GM12865 (cell line): ENCODE measurements at regions not wholly inside any gene's neighbourhood (a gene's known extent, or its start where the extent isn't known, plus 50 kb on each side); places are given as distances from the start of the nearest gene placed in this dataset.

Source experiments
- DNase-seq: peaks from one replicate; pipeline ENCODE4 v3.0.0; 2010; ENCODE audit warnings: low read depth
- H3K4me3 ChIP-seq: 2 replicates; pipeline ENCODE4 v1.5.1; 2011; ENCODE audit warnings: mild to moderate bottlenecking, low read depth, low read length, control low read depth
- CTCF ChIP-seq: IDR thresholded peaks from 2 replicates; pipeline ENCODE4 v1.5.1; 2011; ENCODE audit warnings: low read length, control low read depth, low read depth, inconsistent platforms; ENCODE audit not compliant: insufficient read depth; ENCODE audit errors: missing control alignments

DNA sequence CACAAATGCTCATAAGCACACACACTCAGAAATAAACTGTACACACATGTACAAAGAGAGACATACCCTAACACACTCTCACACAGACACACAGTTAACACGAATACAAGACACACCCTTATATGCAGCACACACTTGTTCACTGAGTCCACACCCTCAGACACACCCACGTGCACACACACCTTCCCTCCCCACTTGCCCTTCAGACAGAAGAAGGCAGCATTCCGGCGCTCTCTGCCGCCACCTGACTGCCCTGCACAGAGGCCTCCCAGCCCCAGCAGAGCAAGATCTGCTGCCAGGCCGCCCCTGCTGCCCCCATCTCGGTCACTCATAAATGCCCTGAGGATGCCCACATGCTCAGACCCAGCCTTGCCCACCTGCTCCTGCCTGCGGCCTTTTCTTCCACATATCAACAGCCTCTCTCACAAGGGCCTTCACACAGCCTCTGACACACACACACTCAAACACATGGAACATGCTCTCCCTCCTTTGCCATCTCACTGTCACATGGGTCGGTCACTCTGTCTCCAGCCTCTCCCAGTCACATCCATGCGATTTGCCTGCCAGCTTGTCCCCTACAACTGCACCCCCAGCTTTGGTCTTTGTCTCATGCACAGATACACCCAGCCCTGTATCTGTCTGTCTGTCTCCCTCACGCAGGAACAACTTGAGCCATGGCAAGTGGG is 71.1 kb downstream of the EPHB3 start:
- no peak overlapping the region for H3K4me3 ChIP-seq
- TF ChIP-seq CTCF: no peak
- no peak for DNase-seq
